Transverse colon (tissue), 4 donors: ENCODE measurements at regions not wholly inside any gene's neighbourhood (a gene's known extent, or its start where the extent isn't known, plus 50 kb on each side); places are given as distances from the start of the nearest gene placed in this dataset.

Experiments used
- DNase-seq: peaks from one replicate; pipeline ENCODE4 v3.0.0-alpha.2; 2019
- H3K27ac ChIP-seq, 4 donors: fragments of 200-600 bp; sonication (generic); 2 replicates each; pipeline ENCODE4 v1.5.1; 2016 to 2018; ENCODE audit warnings: inconsistent platforms in 4 of 4
- H3K27me3 ChIP-seq: fragments of 200-600 bp; sonication (generic); 2 replicates; pipeline ENCODE4 v1.5.1; 2017; ENCODE audit warnings: inconsistent platforms
- H3K36me3 ChIP-seq, 4 donors: fragments of 200-600 bp; sonication (generic); 2 replicates each; pipeline ENCODE4 v1.5.1; 2017 to 2019; ENCODE audit warnings: inconsistent platforms in 4 of 4
- H3K4me1 ChIP-seq, 4 donors: fragments of 200-600 bp; sonication (generic); 2 replicates each; pipeline ENCODE4 v1.5.1; 2017 to 2020; ENCODE audit warnings: inconsistent platforms in 4 of 4
- H3K4me3 ChIP-seq, 4 donors: fragments of 200-600 bp; sonication (generic); 1 replicate in 1 of 4; 2 replicates in 3 of 4; pipeline versions ENCODE4 v1.5.1 to v1.6.1; 2017 to 2019; ENCODE audit warnings: inconsistent platforms in 4 of 4
- H3K9me3 ChIP-seq, 2 donors: fragments of 200-600 bp; sonication (generic); 2 replicates each; pipeline ENCODE4 v1.5.1; 2017 to 2019; ENCODE audit warnings: inconsistent platforms in 2 of 2
- CTCF ChIP-seq, 5 experiments: fragments of 200-600 bp in 3 of 5; fragments of 450-650 bp in 2 of 5; sonication (generic) in 3 of 5; IDR thresholded peaks; 1 replicate in 2 of 5; 2 replicates in 3 of 5; pipeline ENCODE4 v1.5.1; 2016 to 2017; ENCODE audit warnings: antibody characterized with exemption in 5 of 5, inconsistent platforms in 3 of 5, mild to moderate bottlenecking in 2 of 5, moderate library complexity in 1 of 5
- EP300 ChIP-seq: sonication (generic); formaldehyde crosslinking; IDR thresholded peaks from one replicate; pipeline ENCODE4 v1.6.1; 2017; ENCODE audit warnings: antibody characterized with exemption, low read depth
- POLR2A ChIP-seq: fragments of 450-650 bp; IDR thresholded peaks from one replicate; pipeline ENCODE4 v1.6.1; 2016; ENCODE audit warnings: antibody characterized with exemption, mild to moderate bottlenecking, moderate library complexity
- POLR2AphosphoS5 ChIP-seq, 3 donors: sonication (generic); formaldehyde crosslinking; IDR thresholded peaks; one replicate each; pipeline ENCODE4 v1.6.1; 2016; ENCODE audit warnings: antibody characterized with exemption in 3 of 3
- WGBS, 2 donors: methylation state at CpG; one replicate each; pipeline ENCODE4 v1.1.5; 2018; ENCODE audit warnings: low coverage in 1 of 2; 5-methylcytosine and 5-hydroxymethylcytosine counted together
- in situ Hi-C, 4 donors: fragments of 200-750 bp; cut with MboI; loops; one replicate each; pipeline versions ENCODE4 v1.15.0 to v1.15.1; 2017; ENCODE audit warnings: low sequenced_read_pairs in 3 of 4, low pct_ligation_motif_present in 1 of 4, low pct_unique_long_range_greater_than_20kb in 1 of 4
- intact Hi-C: fragments of 100-400 bp; cut with DNase I; formaldehyde crosslinking; loops from one replicate; pipeline ENCODE4 v1.15.1; 2023; ENCODE audit warnings: low total_unique reads

- WGBS, 2 donors = 12 to 24% methylated on average over 3 of the region's 3 CpGs
- Histone ChIP-seq H3K36me3 (no peaks in the 10 kb centered on the region), H3K27ac (no peak overlapping the region), H3K27me3 (no peaks in the 10 kb centered on the region), H3K4me3 (no peak overlapping the region), H3K4me1 (peaks cover 0 to 6% (median 0%) of the 10 kb centered on the region in 4 donors), H3K9me3 (no peaks in the 10 kb centered on the region)
- DNase-seq = no peak
- intact Hi-C loops = no loop called here
- TF ChIP-seq CTCF (IDR thresholded peaks at IDR 0.05) (no peak), POLR2A (no peak), EP300 (no peak), POLR2AphosphoS5 (IDR thresholded peaks at IDR 0.05) (no peak)
- in situ Hi-C loops = no loop called here
Observed at GRCh38 chr4:126023896-126024295, 709.1 kb downstream of the FAT4 start.

- H3K4me1 ChIP-seq = peaks cover 0 to 6% (median 0%) of the 10 kb centered on the region in 4 donors
- no peak overlapping the region for H3K4me3 ChIP-seq
- no peak for DNase-seq
- H3K27me3 ChIP-seq = no peaks in the 10 kb centered on the region
- no peaks in the 10 kb centered on the region for H3K9me3 ChIP-seq
- 49 to 67% methylated on average over 2 of the region's 2 CpGs for WGBS, 2 donors
- H3K27ac ChIP-seq = no peak overlapping the region
- in situ Hi-C loops (no loop called here), intact Hi-C loops (no loop called here)
- no peaks in the 10 kb centered on the region for H3K36me3 ChIP-seq
- TF ChIP-seq EP300 (no peak), CTCF (IDR thresholded peaks at IDR 0.05) (no peak), POLR2A (no peak)
Observed at GRCh38 chr4:126027601-126028000, 712.8 kb downstream of the FAT4 start.

- no peak overlapping the region for H3K4me3 ChIP-seq
- no peaks in the 10 kb centered on the region for H3K36me3 ChIP-seq
- no peaks in the 10 kb centered on the region for H3K9me3 ChIP-seq
- DNase-seq = no peak
- no peak overlapping the region for H3K27ac ChIP-seq
- intact Hi-C loops = no loop called here
- peaks cover 0 to 5% (median 0%) of the 10 kb centered on the region in 4 donors for H3K4me1 ChIP-seq
- in situ Hi-C loops = no loop called here
- H3K27me3 ChIP-seq = no peaks in the 10 kb centered on the region
- TF ChIP-seq EP300 (no peak), CTCF (IDR thresholded peaks at IDR 0.05) (no peak), POLR2A (no peak), POLR2AphosphoS5 (IDR thresholded peaks at IDR 0.05) (no peak)
Observed at GRCh38 chr4:126028876-126029275, 714.1 kb downstream of the FAT4 start.

- H3K4me3 ChIP-seq = no peak overlapping the region
- DNase-seq = no peak
- H3K27ac ChIP-seq = no peak overlapping the region
- H3K36me3 ChIP-seq = no peaks in the 10 kb centered on the region
- H3K4me1 ChIP-seq = no peaks in the 10 kb centered on the region
- H3K27me3 ChIP-seq = no peaks in the 10 kb centered on the region
- intact Hi-C loops = no loop called here
- H3K9me3 ChIP-seq = no peaks in the 10 kb centered on the region
- WGBS, 2 donors = 53 to 63% methylated on average over 2 of the region's 2 CpGs
- TF ChIP-seq CTCF (IDR thresholded peaks at IDR 0.05) (no peak), POLR2A (no peak), POLR2AphosphoS5 (IDR thresholded peaks at IDR 0.05) (no peak)
- in situ Hi-C loops = no loop called here
Observed at GRCh38 chr4:126037231-126037630, 722.5 kb downstream of the FAT4 start.
